Stimulated activated naive CD8-positive, alpha-beta T cell treated with anti-CD3 and anti-CD28 coated beads, Interleukin-15, amount 100 ng/mL, for 72 hours (primary cell): ENCODE measurements at regions not wholly inside any gene's neighbourhood (a gene's known extent, or its start where the extent isn't known, plus 50 kb on each side); places are given as distances from the start of the nearest gene placed in this dataset.

Experiments
- ATAC-seq: fragments of 150-1000 bp; cut with Tn5 transposase; 2 replicates; pipeline ENCODE4 v1.10.0; 2021; ENCODE audit warnings: mild to moderate bottlenecking, moderate library complexity
- DNase-seq, 2 donors: peaks; one replicate each; pipeline ENCODE4 v3.0.0; 2021 to 2022
- H3K27ac Mint-ChIP-seq, 2 donors: one replicate each; pipeline ENCODE4 v1.8.0; 2022; ENCODE audit warnings: mild to moderate bottlenecking in 2 of 2, mixed read lengths in 2 of 2, moderate library complexity in 2 of 2
- H3K27me3 Mint-ChIP-seq: one replicate; pipeline ENCODE4 v1.8.0; 2022; ENCODE audit warnings: mixed read lengths
- H3K4me1 Mint-ChIP-seq: one replicate; pipeline ENCODE4 v1.8.0; 2022; ENCODE audit warnings: mild to moderate bottlenecking, mixed read lengths
- H3K4me3 Mint-ChIP-seq, 2 donors: one replicate each; pipeline ENCODE4 v1.8.0; 2022; ENCODE audit warnings: mild to moderate bottlenecking in 2 of 2, mixed read lengths in 2 of 2, moderate library complexity in 1 of 2
- H3K9me3 Mint-ChIP-seq, 2 donors: one replicate each; pipeline ENCODE4 v1.8.0; 2022; ENCODE audit warnings: mixed read lengths in 2 of 2

GRCh38 chr2:221264318-221264717 lies 307.8 kb downstream of the EPHA4 start:
- H3K27me3 Mint-ChIP-seq: no peaks in the 10 kb centered on the region
- H3K4me3 Mint-ChIP-seq: no peak overlapping the region
- H3K4me1 Mint-ChIP-seq: no peaks in the 10 kb centered on the region
- H3K27ac Mint-ChIP-seq: no peak overlapping the region
- H3K9me3 Mint-ChIP-seq: no peaks in the 10 kb centered on the region
- DNase-seq: no peak
- ATAC-seq: no peak

GRCh38 chr2:221267773-221268425 lies 304.2 kb downstream of the EPHA4 start:
- H3K27ac Mint-ChIP-seq: no peak overlapping the region
- H3K27me3 Mint-ChIP-seq: no peaks in the 10 kb centered on the region
- no peaks in the 10 kb centered on the region for H3K4me1 Mint-ChIP-seq
- no peak overlapping the region for H3K4me3 Mint-ChIP-seq
- H3K9me3 Mint-ChIP-seq: no peaks in the 10 kb centered on the region
- DNase-seq (no peak), ATAC-seq (no peak)

GRCh38 chr2:221268631-221269030 lies 303.5 kb downstream of the EPHA4 start:
- no peak for ATAC-seq

GRCh38 chr2:221270806-221271205 lies 301.3 kb downstream of the EPHA4 start:
- DNase-seq: no peak
- Mint-ChIP-seq H3K9me3 (no peaks in the 10 kb centered on the region), H3K4me1 (no peaks in the 10 kb centered on the region), H3K27ac (no peak overlapping the region), H3K4me3 (no peak overlapping the region), H3K27me3 (no peaks in the 10 kb centered on the region)
- no peak for ATAC-seq

More at GRCh38 chr2:221268631-221269030, 303.5 kb downstream of the EPHA4 start:
- no peaks in the 10 kb centered on the region for H3K4me1 Mint-ChIP-seq
- no peak overlapping the region for H3K27ac Mint-ChIP-seq
- DNase-seq: no peak
- no peaks in the 10 kb centered on the region for H3K9me3 Mint-ChIP-seq
- H3K4me3 Mint-ChIP-seq: no peak overlapping the region
- no peaks in the 10 kb centered on the region for H3K27me3 Mint-ChIP-seq

GRCh38 chr2:221272729-221273128 lies 299.4 kb downstream of the EPHA4 start:
- H3K27ac Mint-ChIP-seq: no peak overlapping the region
- DNase-seq (no peak), ATAC-seq (no peak)
- H3K4me3 Mint-ChIP-seq: no peak overlapping the region
- H3K27me3 Mint-ChIP-seq: no peaks in the 10 kb centered on the region
- no peaks in the 10 kb centered on the region for H3K9me3 Mint-ChIP-seq
- H3K4me1 Mint-ChIP-seq: no peaks in the 10 kb centered on the region

- Mint-ChIP-seq H3K4me1 (no peaks in the 10 kb centered on the region), H3K27me3 (no peaks in the 10 kb centered on the region), H3K4me3 (no peak overlapping the region), H3K27ac (no peak overlapping the region), H3K9me3 (no peaks in the 10 kb centered on the region)
- ATAC-seq: no peak
- DNase-seq: no peak
Measured at GRCh38 chr2:221276033-221276432, 296.1 kb downstream of the EPHA4 start.

GRCh38 chr2:221276601-221277000 lies 295.5 kb downstream of the EPHA4 start:
- ATAC-seq (no peak), DNase-seq (no peak)
- H3K27me3 Mint-ChIP-seq: no peaks in the 10 kb centered on the region

GRCh38 chr2:221282386-221282785 lies 289.7 kb downstream of the EPHA4 start:
- no peaks in the 10 kb centered on the region for H3K4me1 Mint-ChIP-seq
- ATAC-seq: no peak
- no peak overlapping the region for H3K4me3 Mint-ChIP-seq
- no peak for DNase-seq
- peaks cover 7% of the 10 kb centered on the region for H3K27me3 Mint-ChIP-seq
- no peak overlapping the region for H3K27ac Mint-ChIP-seq
- no peaks in the 10 kb centered on the region for H3K9me3 Mint-ChIP-seq

More at GRCh38 chr2:221276601-221277000, 295.5 kb downstream of the EPHA4 start:
- H3K4me3 Mint-ChIP-seq: no peak overlapping the region
- H3K4me1 Mint-ChIP-seq: no peaks in the 10 kb centered on the region
- no peak overlapping the region for H3K27ac Mint-ChIP-seq
- no peaks in the 10 kb centered on the region for H3K9me3 Mint-ChIP-seq

GRCh38 chr2:221283896-221284545 lies 288.1 kb downstream of the EPHA4 start:
- H3K4me3 Mint-ChIP-seq: no peak overlapping the region
- H3K27me3 Mint-ChIP-seq: peaks cover 7% of the 10 kb centered on the region
- no peak for DNase-seq
- no peak for ATAC-seq
- H3K27ac Mint-ChIP-seq: no peak overlapping the region
- H3K4me1 Mint-ChIP-seq: no peaks in the 10 kb centered on the region
- H3K9me3 Mint-ChIP-seq: no peaks in the 10 kb centered on the region

GRCh38 chr2:221285148-221285547 lies 287.0 kb downstream of the EPHA4 start:
- Mint-ChIP-seq H3K27ac (no peak overlapping the region), H3K27me3 (peaks cover 7% of the 10 kb centered on the region), H3K9me3 (no peaks in the 10 kb centered on the region), H3K4me3 (no peak overlapping the region), H3K4me1 (no peaks in the 10 kb centered on the region)
- ATAC-seq (no peak), DNase-seq (no peak)

GRCh38 chr2:221286406-221286805 lies 285.7 kb downstream of the EPHA4 start:
- DNase-seq (no peak), ATAC-seq (no peak)
- H3K27ac Mint-ChIP-seq: no peak overlapping the region
- no peaks in the 10 kb centered on the region for H3K4me1 Mint-ChIP-seq
- H3K4me3 Mint-ChIP-seq: no peak overlapping the region
- no peaks in the 10 kb centered on the region for H3K9me3 Mint-ChIP-seq
- peaks cover 7% of the 10 kb centered on the region for H3K27me3 Mint-ChIP-seq

- no peak overlapping the region for H3K27ac Mint-ChIP-seq
Measured at GRCh38 chr2:221289389-221289788, 282.7 kb downstream of the EPHA4 start.

GRCh38 chr2:221289846-221290245 lies 282.3 kb downstream of the EPHA4 start:
- Mint-ChIP-seq H3K27me3 (peaks cover 7% of the 10 kb centered on the region), H3K4me3 (no peak overlapping the region), H3K9me3 (no peaks in the 10 kb centered on the region), H3K27ac (no peak overlapping the region), H3K4me1 (no peaks in the 10 kb centered on the region)
- DNase-seq (no peak), ATAC-seq (no peak)

More at GRCh38 chr2:221289389-221289788, 282.7 kb downstream of the EPHA4 start:
- DNase-seq (no peak), ATAC-seq (no peak)
- no peak overlapping the region for H3K4me3 Mint-ChIP-seq
- H3K27me3 Mint-ChIP-seq: peaks cover 7% of the 10 kb centered on the region
- no peaks in the 10 kb centered on the region for H3K4me1 Mint-ChIP-seq
- no peaks in the 10 kb centered on the region for H3K9me3 Mint-ChIP-seq

- H3K4me1 Mint-ChIP-seq: no peaks in the 10 kb centered on the region
- no peak for ATAC-seq
- H3K27ac Mint-ChIP-seq: no peak overlapping the region
Measured at GRCh38 chr2:221293949-221294742, 278.0 kb downstream of the EPHA4 start.

GRCh38 chr2:221304916-221305315 lies 267.2 kb downstream of the EPHA4 start:
- ATAC-seq (no peak), DNase-seq (no peak)
- Mint-ChIP-seq H3K4me1 (no peaks in the 10 kb centered on the region), H3K27me3 (no peaks in the 10 kb centered on the region), H3K4me3 (no peak overlapping the region), H3K27ac (no peak overlapping the region), H3K9me3 (no peaks in the 10 kb centered on the region)

More at GRCh38 chr2:221293949-221294742, 278.0 kb downstream of the EPHA4 start:
- no peaks in the 10 kb centered on the region for H3K9me3 Mint-ChIP-seq
- no peak overlapping the region for H3K4me3 Mint-ChIP-seq
- no peak for DNase-seq
- H3K27me3 Mint-ChIP-seq: peaks cover 14% of the 10 kb centered on the region

GRCh38 chr2:221308507-221309066 lies 263.5 kb downstream of the EPHA4 start:
- DNase-seq: no peak
- H3K27me3 Mint-ChIP-seq: no peaks in the 10 kb centered on the region
- no peak for ATAC-seq
- no peak overlapping the region for H3K4me3 Mint-ChIP-seq
- no peaks in the 10 kb centered on the region for H3K9me3 Mint-ChIP-seq
- H3K27ac Mint-ChIP-seq: no peak overlapping the region
- H3K4me1 Mint-ChIP-seq: no peaks in the 10 kb centered on the region
